PC-9 (cell line): ENCODE measurements at regions not wholly inside any gene's neighbourhood (a gene's known extent, or its start where the extent isn't known, plus 50 kb on each side); places are given as distances from the start of the nearest gene placed in this dataset.

Experiments
- BruUV-seq: library from RNA; stranded (reverse); fragments of 400-500 nt; replicated peaks from 2 replicates; lab custom pipeline; 2021; lab: Mats Ljungman, UMichigan
- CTCF ChIA-PET: fragments of 300-600 bp; sonication (Branson Sonifier 250); formaldehyde crosslinking; loops from one replicate; lab custom pipeline; 2022; ENCODE audit warnings: antibody characterized with exemption; lab: Charles Lee
- POLR2A ChIA-PET: fragments of 300-600 bp; sonication (Branson Sonifier 250); formaldehyde crosslinking; loops from one replicate; lab custom pipeline; 2022; ENCODE audit warnings: antibody characterized with exemption; ENCODE audit not compliant: unreplicated experiment; lab: Charles Lee
- DNase-seq, 2 experiments: peaks; one replicate each; pipeline versions ENCODE4 v3.0.0 to v3.0.0-alpha.2; 2015 to 2022; ENCODE audit warnings: mixed read lengths in 1 of 2
- H2AFZ ChIP-seq: fragments of 200-600 bp; sonication (generic); 2 replicates; pipeline ENCODE4 v1.8.1; 2017; ENCODE audit warnings: antibody characterized with exemption
- H3F3A ChIP-seq: fragments of 200-600 bp; sonication (generic); 2 replicates; pipeline ENCODE4 v1.8.1; 2017; ENCODE audit warnings: antibody characterized with exemption, mild to moderate bottlenecking, low read depth; ENCODE audit not compliant: insufficient read depth
- H3K27ac ChIP-seq: fragments of 200-600 bp; sonication (generic); 2 replicates; pipeline ENCODE4 v1.6.1; 2016; ENCODE audit warnings: mixed run types
- H3K27me3 ChIP-seq: fragments of 200-600 bp; sonication (generic); 2 replicates; pipeline ENCODE4 v1.6.1; 2016; ENCODE audit warnings: low read depth, mixed run types; ENCODE audit not compliant: insufficient read depth
- H3K36me3 ChIP-seq: fragments of 200-600 bp; sonication (generic); 2 replicates; pipeline ENCODE4 v1.6.1; 2016; ENCODE audit warnings: low read depth, mixed run types
- H3K4me1 ChIP-seq: fragments of 200-600 bp; sonication (generic); replicated peaks from 2 replicates; pipeline ENCODE4 v1.6.1; 2016; ENCODE audit warnings: mixed run types; ENCODE audit not compliant: insufficient read depth
- H3K4me2 ChIP-seq: fragments of 200-600 bp; sonication (generic); 2 replicates; pipeline ENCODE4 v1.6.1; 2017; ENCODE audit warnings: mixed run types
- H3K4me3 ChIP-seq: fragments of 200-600 bp; sonication (generic); 2 replicates; pipeline ENCODE4 v1.6.1; 2016; ENCODE audit warnings: mixed run types
- H3K79me2 ChIP-seq: fragments of 200-600 bp; sonication (generic); 2 replicates; pipeline ENCODE4 v1.6.1; 2017; ENCODE audit warnings: low read depth, mixed run types
- H3K9me2 ChIP-seq: fragments of 200-600 bp; sonication (generic); 2 replicates; pipeline ENCODE4 v1.8.1; 2017; ENCODE audit warnings: mild to moderate bottlenecking; ENCODE audit not compliant: insufficient read depth
- H3K9me3 ChIP-seq: fragments of 200-600 bp; sonication (generic); 2 replicates; pipeline ENCODE4 v1.8.1; 2016; ENCODE audit warnings: low read depth; ENCODE audit not compliant: insufficient read depth
- H4K20me1 ChIP-seq: fragments of 200-600 bp; sonication (generic); 2 replicates; pipeline ENCODE4 v1.8.1; 2017; ENCODE audit not compliant: insufficient read depth
- CTCF ChIP-seq: fragments of 200-600 bp; sonication (generic); conservative IDR thresholded peaks from 2 replicates; pipeline ENCODE4 v1.6.1; 2017; ENCODE audit warnings: mixed run types, antibody characterized with exemption, mild to moderate bottlenecking, moderate library complexity
- EZH2 ChIP-seq: fragments of 200-600 bp; sonication (generic); IDR thresholded peaks from 2 replicates; pipeline ENCODE4 v1.8.0; 2017; ENCODE audit warnings: antibody characterized with exemption, low read depth
- intact Hi-C: fragments of 100-400 bp; cut with micrococcal nuclease; formaldehyde crosslinking; loops from one replicate; pipeline ENCODE4 v1.10.0; 2022; ENCODE audit not compliant: unreplicated experiment

GRCh38 chr1:29711582-29712283, 475.4 kb downstream of the PTPRU start:
- Histone ChIP-seq H3K36me3 (no peaks in the 10 kb centered on the region), H3K9me3 (no peaks in the 10 kb centered on the region), H3K4me1 (peaks cover 32% of the 10 kb centered on the region), H3K27me3 (no peaks in the 10 kb centered on the region), H3K27ac (no peak overlapping the region), H3K79me2 (no peaks in the 10 kb centered on the region), H3K4me2 (no peak overlapping the region), H3K9me2 (no peaks in the 10 kb centered on the region), H4K20me1 (no peaks in the 10 kb centered on the region), H3K4me3 (no peak overlapping the region), H2AFZ (no peak overlapping the region), H3F3A (peaks cover 21% of the 10 kb centered on the region)
- DNase-seq: no peak
- CTCF ChIA-PET: no interaction called here
- BruUV-seq: no TSS peak
- TF ChIP-seq EZH2: no peak
- TF ChIP-seq CTCF: no peak
- POLR2A ChIA-PET: no interaction called here
- intact Hi-C loops: loop anchor here (5.0 kb wide), 1 partner anchor 199 kb away; no protein-coding TSS in a partner anchor

- Histone ChIP-seq H4K20me1 (no peaks in the 10 kb centered on the region), H3K36me3 (no peaks in the 10 kb centered on the region), H3K4me2 (peak overlapping the region; percentile 71), H3K9me3 (no peaks in the 10 kb centered on the region), H3F3A (peaks cover 21% of the 10 kb centered on the region), H3K9me2 (no peaks in the 10 kb centered on the region), H3K4me1 (peaks cover 32% of the 10 kb centered on the region), H3K4me3 (no peak overlapping the region), H2AFZ (no peak overlapping the region), H3K27ac (peak overlapping the region; percentile 93), H3K27me3 (no peaks in the 10 kb centered on the region), H3K79me2 (no peaks in the 10 kb centered on the region)
- DNase-seq: peak; percentile 21 to 65
- POLR2A ChIA-PET: interaction anchor here (0.6 kb wide), 3 partner anchors 10 to 243 kb away, joined by 3 to 6 read pairs (median 5); no protein-coding TSS in a partner anchor
- TSS peak; percentile 78 for BruUV-seq
- CTCF ChIA-PET: no interaction called here
- intact Hi-C loops: loop anchor here (5.0 to 10.0 kb wide), 3 partner anchors 197 to 472 kb away; partner anchors contain the start of gene PTPRU
- TF ChIP-seq EZH2: no peak
- TF ChIP-seq CTCF: no peak
Measured at GRCh38 chr1:29709704-29710280, 473.5 kb downstream of the PTPRU start.

GRCh38 chr1:29708796-29709703, 472.7 kb downstream of the PTPRU start:
- peaks cover 21% of the 10 kb centered on the region for H3F3A ChIP-seq
- no peaks in the 10 kb centered on the region for H3K9me2 ChIP-seq
- ChIA-PET CTCF (no interaction called here), POLR2A (interaction anchor here (0.6 kb wide), 1 partner anchor 242 kb away, joined by 3 read pairs; no protein-coding TSS in a partner anchor)
- peak; percentile 41 to 68 for DNase-seq
- no peaks in the 10 kb centered on the region for H3K9me3 ChIP-seq
- peaks cover 32% of the 10 kb centered on the region for H3K4me1 ChIP-seq
- no peaks in the 10 kb centered on the region for H3K27me3 ChIP-seq
- BruUV-seq: no TSS peak
- TF ChIP-seq CTCF (no peak), EZH2 (no peak)
- H3K79me2 ChIP-seq: no peaks in the 10 kb centered on the region
- no peaks in the 10 kb centered on the region for H4K20me1 ChIP-seq
- intact Hi-C loops: loop anchor here (5.0 to 10.0 kb wide), 2 partner anchors 406 to 472 kb away; partner anchors contain the start of gene PTPRU
- peak overlapping the region; percentile 93 for H3K27ac ChIP-seq
- no peak overlapping the region; the same call in 1 of the 2 replicates for H3K4me3 ChIP-seq
- peak overlapping the region; percentile 71 for H3K4me2 ChIP-seq
- no peaks in the 10 kb centered on the region for H3K36me3 ChIP-seq
- H2AFZ ChIP-seq: peak overlapping the region; percentile 65; the same call in 1 of the 2 replicates
